Fibroblast of lung (primary cell): ENCODE measurements at regions not wholly inside any gene's neighbourhood (a gene's known extent, or its start where the extent isn't known, plus 50 kb on each side); places are given as distances from the start of the nearest gene placed in this dataset.

ENCODE experiments used
- DNase-seq, 2 donors: peaks; one replicate each; pipeline versions ENCODE4 v3.0.0 to v3.0.0-alpha.2; 2010; ENCODE audit warnings: low read depth in 2 of 2
- H2AFZ ChIP-seq: 2 replicates; pipeline ENCODE4 v1.5.1; 2012; ENCODE audit warnings: low read length, control low read depth, inconsistent platforms
- H3K27ac ChIP-seq: 2 replicates; pipeline ENCODE4 v1.5.1; 2011; ENCODE audit warnings: low read length, control low read depth; ENCODE audit not compliant: insufficient read depth
- H3K27me3 ChIP-seq: 2 replicates; pipeline ENCODE4 v1.5.1; 2011; ENCODE audit warnings: mild to moderate bottlenecking, low read length; ENCODE audit not compliant: control insufficient read depth, insufficient read depth
- H3K36me3 ChIP-seq: 2 replicates; pipeline ENCODE4 v1.5.1; 2011; ENCODE audit warnings: low read length; ENCODE audit not compliant: control insufficient read depth, insufficient read depth
- H3K4me1 ChIP-seq: 2 replicates; pipeline ENCODE4 v1.5.1; 2011; ENCODE audit warnings: low read length; ENCODE audit not compliant: control insufficient read depth, insufficient read depth; ENCODE audit errors: extremely low read depth
- H3K4me2 ChIP-seq: 2 replicates; pipeline ENCODE4 v1.5.1; 2011; ENCODE audit warnings: low read length, control low read depth; ENCODE audit not compliant: insufficient read depth; ENCODE audit errors: extremely low read depth
- H3K4me3 ChIP-seq, 4 experiments: fragments of 200-600 bp in 1 of 4; sonication (generic) in 1 of 4; replicated peaks in 1 of 4; 2 replicates each; pipeline ENCODE4 v1.5.1; 2011 to 2016; ENCODE audit warnings: low read length in 4 of 4, low read depth in 3 of 4, mild to moderate bottlenecking in 3 of 4, control low read depth in 2 of 4, inconsistent platforms in 1 of 4, mixed read lengths in 1 of 4; ENCODE audit not compliant: insufficient read depth in 1 of 4; ENCODE audit errors: control extremely low read depth in 1 of 4
- H3K79me2 ChIP-seq: 2 replicates; pipeline ENCODE4 v1.5.1; 2012; ENCODE audit warnings: mild to moderate bottlenecking, low read length, inconsistent platforms; ENCODE audit not compliant: control insufficient read depth, insufficient read depth
- H3K9ac ChIP-seq: 2 replicates; pipeline ENCODE4 v1.5.1; 2011; ENCODE audit warnings: mild to moderate bottlenecking, low read length, control low read depth; ENCODE audit not compliant: insufficient read depth
- H3K9me3 ChIP-seq: 2 replicates; pipeline ENCODE4 v1.5.1; 2012; ENCODE audit warnings: low read depth, low read length; ENCODE audit not compliant: control insufficient read depth, insufficient read depth
- H4K20me1 ChIP-seq: 2 replicates; pipeline ENCODE4 v1.5.1; 2011; ENCODE audit warnings: low read length; ENCODE audit not compliant: control insufficient read depth, insufficient read depth; ENCODE audit errors: extremely low read depth
- EZH2 ChIP-seq: IDR thresholded peaks from 2 replicates; pipeline ENCODE4 v1.5.1; 2012; ENCODE audit warnings: low read length, control low read depth, mild to moderate bottlenecking; ENCODE audit errors: missing control alignments
- TF ChIP-seq, protein P1 (sequence below), 2 donors: IDR thresholded peaks in 1 of 2; conservative IDR thresholded peaks in 1 of 2; 1 replicate in 1 of 2; 2 replicates in 1 of 2; pipeline ENCODE4 v1.5.1; 2011 to 2012; ENCODE audit warnings: low read length in 2 of 2, control low read depth in 1 of 2, inconsistent platforms in 1 of 2, low read depth in 1 of 2, mild to moderate bottlenecking in 1 of 2

DNA sequence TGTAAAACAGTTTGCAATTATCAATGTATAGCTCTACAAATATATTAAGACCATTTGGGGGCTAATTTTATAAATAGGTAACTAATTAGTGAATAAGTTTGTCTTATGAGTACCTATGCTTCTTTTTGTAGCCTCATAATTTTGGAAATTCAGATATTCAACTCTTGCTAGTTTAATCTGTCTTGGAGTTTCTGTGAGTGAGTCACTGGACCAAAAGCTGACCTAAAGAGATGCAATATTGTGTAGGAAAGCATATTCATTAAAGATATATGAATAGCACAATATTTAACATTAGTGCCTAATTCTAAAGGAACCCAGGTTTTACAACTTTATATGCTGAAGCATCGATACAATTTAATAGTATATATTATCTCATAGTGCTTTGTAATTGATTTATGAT is 161.3 kb upstream of the PCDH18 start:
- H3K27ac ChIP-seq, result no peak overlapping the region
- H3K4me2 ChIP-seq, result no peak overlapping the region
- H3K4me1 ChIP-seq, result no peaks in the 10 kb centered on the region
- H3K27me3 ChIP-seq, result no peaks in the 10 kb centered on the region
- DNase-seq, result peak in 1 of 2 donors; percentile 59
- no peak overlapping the region for H3K9ac ChIP-seq
- H4K20me1 ChIP-seq, result no peaks in the 10 kb centered on the region
- TF ChIP-seq, protein P1, sequence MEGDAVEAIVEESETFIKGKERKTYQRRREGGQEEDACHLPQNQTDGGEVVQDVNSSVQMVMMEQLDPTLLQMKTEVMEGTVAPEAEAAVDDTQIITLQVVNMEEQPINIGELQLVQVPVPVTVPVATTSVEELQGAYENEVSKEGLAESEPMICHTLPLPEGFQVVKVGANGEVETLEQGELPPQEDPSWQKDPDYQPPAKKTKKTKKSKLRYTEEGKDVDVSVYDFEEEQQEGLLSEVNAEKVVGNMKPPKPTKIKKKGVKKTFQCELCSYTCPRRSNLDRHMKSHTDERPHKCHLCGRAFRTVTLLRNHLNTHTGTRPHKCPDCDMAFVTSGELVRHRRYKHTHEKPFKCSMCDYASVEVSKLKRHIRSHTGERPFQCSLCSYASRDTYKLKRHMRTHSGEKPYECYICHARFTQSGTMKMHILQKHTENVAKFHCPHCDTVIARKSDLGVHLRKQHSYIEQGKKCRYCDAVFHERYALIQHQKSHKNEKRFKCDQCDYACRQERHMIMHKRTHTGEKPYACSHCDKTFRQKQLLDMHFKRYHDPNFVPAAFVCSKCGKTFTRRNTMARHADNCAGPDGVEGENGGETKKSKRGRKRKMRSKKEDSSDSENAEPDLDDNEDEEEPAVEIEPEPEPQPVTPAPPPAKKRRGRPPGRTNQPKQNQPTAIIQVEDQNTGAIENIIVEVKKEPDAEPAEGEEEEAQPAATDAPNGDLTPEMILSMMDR (conservative IDR thresholded peaks at IDR 0.05 in 1 of 2, IDR thresholded peaks at IDR 0.05 in 1 of 2; ENCODE audit: low read depth in 1 of 2, low read length in 2 of 2), result no peak
- no peak for TF ChIP-seq EZH2
- no peaks in the 10 kb centered on the region for H3K79me2 ChIP-seq
- H3K36me3 ChIP-seq, result no peaks in the 10 kb centered on the region
- H3K9me3 ChIP-seq, result no peaks in the 10 kb centered on the region
- no peak overlapping the region for H3K4me3 ChIP-seq
- H2AFZ ChIP-seq, result no peak overlapping the region

DNA sequence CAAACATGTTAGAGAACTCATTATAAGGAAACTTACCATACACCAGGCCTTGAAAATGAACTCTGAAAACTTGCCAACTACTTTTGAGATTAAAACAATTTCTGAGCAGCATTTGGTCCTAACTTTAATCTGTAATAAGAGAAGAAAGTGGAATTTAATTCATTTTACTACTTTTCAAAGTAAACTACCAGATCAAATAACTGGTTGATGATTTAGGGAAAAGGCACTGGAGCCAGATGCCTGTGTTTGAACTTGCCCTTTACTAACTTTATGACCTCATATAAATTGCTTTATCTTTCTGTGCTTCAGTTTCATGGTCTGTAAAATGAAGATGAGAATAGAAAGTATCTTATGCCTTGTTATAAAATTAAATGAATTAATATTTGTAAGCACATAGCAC is 159.9 kb upstream of the PCDH18 start:
- H3K27ac ChIP-seq, result no peak overlapping the region
- no peaks in the 10 kb centered on the region for H3K79me2 ChIP-seq
- H3K4me2 ChIP-seq, result no peak overlapping the region
- H3K27me3 ChIP-seq, result no peaks in the 10 kb centered on the region
- H3K4me1 ChIP-seq, result no peaks in the 10 kb centered on the region
- H4K20me1 ChIP-seq, result no peaks in the 10 kb centered on the region
- H2AFZ ChIP-seq, result no peak overlapping the region
- no peaks in the 10 kb centered on the region for H3K9me3 ChIP-seq
- TF ChIP-seq, protein P1 (conservative IDR thresholded peaks at IDR 0.05 in 1 of 2, IDR thresholded peaks at IDR 0.05 in 1 of 2; ENCODE audit: low read depth in 1 of 2, low read length in 2 of 2), result no peak
- no peak for TF ChIP-seq EZH2
- no peak for DNase-seq
- H3K4me3 ChIP-seq, result no peak overlapping the region
- H3K36me3 ChIP-seq, result no peaks in the 10 kb centered on the region
- no peak overlapping the region for H3K9ac ChIP-seq

DNA sequence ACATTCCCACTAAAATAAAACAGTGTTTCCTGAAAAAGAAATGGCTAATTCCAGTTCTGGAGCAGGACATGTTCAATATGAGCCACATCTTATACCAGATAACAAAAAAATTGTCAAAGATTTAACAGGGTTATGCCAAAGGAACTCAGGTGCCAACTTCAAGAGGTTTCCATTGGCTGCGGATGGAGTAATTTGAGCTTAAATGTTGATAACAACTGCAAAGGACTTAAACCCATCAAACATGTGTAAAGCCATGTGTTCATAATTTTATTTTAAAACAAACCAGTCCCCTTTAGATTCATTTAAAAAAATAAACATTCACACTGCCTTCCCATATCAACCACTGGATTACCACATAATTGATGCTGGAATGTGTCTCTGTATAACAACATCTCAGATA is 156.4 kb upstream of the PCDH18 start:
- Histone ChIP-seq H3K4me1 (peaks cover 2% of the 10 kb centered on the region), H3K9ac (no peak overlapping the region), H3K4me2 (no peak overlapping the region), H2AFZ (no peak overlapping the region), H3K4me3 (no peak overlapping the region), H3K27ac (no peak overlapping the region), H3K36me3 (no peaks in the 10 kb centered on the region), H4K20me1 (no peaks in the 10 kb centered on the region), H3K27me3 (no peaks in the 10 kb centered on the region), H3K79me2 (no peaks in the 10 kb centered on the region), H3K9me3 (no peaks in the 10 kb centered on the region)
- TF ChIP-seq, protein P1 (conservative IDR thresholded peaks at IDR 0.05 in 1 of 2, IDR thresholded peaks at IDR 0.05 in 1 of 2; ENCODE audit: low read depth in 1 of 2, low read length in 2 of 2), result no peak
- TF ChIP-seq EZH2, result no peak
- no peak for DNase-seq
